GM13977 (cell line): ENCODE measurements at regions not wholly inside any gene's neighbourhood (a gene's known extent, or its start where the extent isn't known, plus 50 kb on each side); places are given as distances from the start of the nearest gene placed in this dataset.

ENCODE experiments used
- DNase-seq: peaks from one replicate; pipeline ENCODE4 v3.0.0; 2012; ENCODE audit warnings: low spot score
- in situ Hi-C: fragments of 300-500 bp; cut with MboI; formaldehyde crosslinking; loops from one replicate; pipeline ENCODE4 v1.12.0; 2022; ENCODE audit warnings: low sequenced_read_pairs, low pct_unique_long_range_greater_than_20kb, mixed read lengths, inconsistent platforms; ENCODE audit not compliant: unreplicated experiment
- TF ChIP-seq, protein P1 (sequence below): IDR thresholded peaks from 2 replicates; pipeline ENCODE4 v1.5.1; 2012; ENCODE audit warnings: mild to moderate bottlenecking, control low read depth; ENCODE audit not compliant: insufficient read depth; ENCODE audit errors: extremely low read depth, missing control alignments

DNA sequence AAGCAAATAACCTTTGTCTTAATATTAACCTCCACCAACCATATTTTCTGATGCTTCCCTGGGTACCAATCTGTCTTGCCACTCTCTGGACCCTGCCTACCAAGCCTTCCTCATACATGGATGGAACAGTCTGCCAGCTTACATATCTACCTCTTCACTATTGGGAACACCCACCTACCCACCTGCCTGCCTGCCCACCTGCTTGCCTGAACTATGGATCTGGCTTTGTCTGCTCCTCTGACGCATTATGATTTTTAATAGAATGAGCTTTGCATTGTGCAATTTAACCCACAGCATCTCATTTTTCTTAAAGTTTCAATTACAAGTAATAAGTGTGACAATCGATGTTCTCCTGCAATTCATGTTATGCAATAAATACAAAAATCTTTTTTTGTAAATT, 137.9 kb upstream of the LSM8 start:
- TF ChIP-seq, protein P1, sequence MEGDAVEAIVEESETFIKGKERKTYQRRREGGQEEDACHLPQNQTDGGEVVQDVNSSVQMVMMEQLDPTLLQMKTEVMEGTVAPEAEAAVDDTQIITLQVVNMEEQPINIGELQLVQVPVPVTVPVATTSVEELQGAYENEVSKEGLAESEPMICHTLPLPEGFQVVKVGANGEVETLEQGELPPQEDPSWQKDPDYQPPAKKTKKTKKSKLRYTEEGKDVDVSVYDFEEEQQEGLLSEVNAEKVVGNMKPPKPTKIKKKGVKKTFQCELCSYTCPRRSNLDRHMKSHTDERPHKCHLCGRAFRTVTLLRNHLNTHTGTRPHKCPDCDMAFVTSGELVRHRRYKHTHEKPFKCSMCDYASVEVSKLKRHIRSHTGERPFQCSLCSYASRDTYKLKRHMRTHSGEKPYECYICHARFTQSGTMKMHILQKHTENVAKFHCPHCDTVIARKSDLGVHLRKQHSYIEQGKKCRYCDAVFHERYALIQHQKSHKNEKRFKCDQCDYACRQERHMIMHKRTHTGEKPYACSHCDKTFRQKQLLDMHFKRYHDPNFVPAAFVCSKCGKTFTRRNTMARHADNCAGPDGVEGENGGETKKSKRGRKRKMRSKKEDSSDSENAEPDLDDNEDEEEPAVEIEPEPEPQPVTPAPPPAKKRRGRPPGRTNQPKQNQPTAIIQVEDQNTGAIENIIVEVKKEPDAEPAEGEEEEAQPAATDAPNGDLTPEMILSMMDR: no peak
- in situ Hi-C loops: no loop called here
- DNase-seq: no peak

- no peak for DNase-seq
- TF ChIP-seq, protein P1: no peak
- in situ Hi-C loops: no loop called here
Observed at GRCh38 chr7:118046801-118047200, 137.2 kb upstream of the LSM8 start.

DNA sequence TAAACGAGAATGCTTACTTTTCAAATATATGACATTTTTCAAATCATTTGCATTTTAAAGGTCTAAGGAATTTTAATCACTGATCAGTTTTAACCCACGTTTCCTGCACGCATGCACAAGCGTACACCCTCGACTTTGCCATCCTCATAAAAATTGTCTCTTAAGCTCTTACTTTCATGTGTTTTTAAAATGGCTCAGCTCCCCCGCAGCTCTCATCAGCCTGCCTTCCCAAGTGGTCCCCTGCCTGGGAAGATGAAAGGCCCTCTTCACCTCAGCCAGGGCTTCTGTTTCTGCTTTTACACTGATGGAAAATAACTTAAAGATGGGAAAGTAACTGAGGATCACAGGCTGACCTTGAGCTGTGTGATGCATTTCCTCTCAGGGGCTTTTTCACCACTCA, 131.6 kb upstream of the LSM8 start:
- TF ChIP-seq, protein P1: no peak
- DNase-seq: no peak
- in situ Hi-C loops: no loop called here

DNA sequence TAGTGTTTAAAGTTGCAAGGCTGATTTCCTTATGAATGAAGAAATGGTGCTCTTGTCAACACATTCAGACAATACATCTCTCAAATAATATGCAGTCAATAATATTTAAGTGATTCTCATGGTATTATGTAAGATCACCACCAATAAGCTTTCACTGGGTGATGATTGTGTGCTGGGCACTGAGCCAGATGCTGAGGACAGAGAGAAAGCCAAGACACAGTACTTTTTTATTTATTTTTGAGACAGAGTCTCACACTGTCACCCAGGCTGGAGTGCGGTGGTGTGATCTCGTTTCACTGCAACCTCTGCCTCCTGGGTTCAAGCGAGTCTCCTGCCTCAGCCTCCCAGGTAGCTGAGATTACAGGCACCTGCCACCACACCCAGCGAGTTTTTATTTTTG, 130.6 kb upstream of the LSM8 start:
- TF ChIP-seq, protein P1: no peak
- no peak for DNase-seq
- in situ Hi-C loops: no loop called here

DNA sequence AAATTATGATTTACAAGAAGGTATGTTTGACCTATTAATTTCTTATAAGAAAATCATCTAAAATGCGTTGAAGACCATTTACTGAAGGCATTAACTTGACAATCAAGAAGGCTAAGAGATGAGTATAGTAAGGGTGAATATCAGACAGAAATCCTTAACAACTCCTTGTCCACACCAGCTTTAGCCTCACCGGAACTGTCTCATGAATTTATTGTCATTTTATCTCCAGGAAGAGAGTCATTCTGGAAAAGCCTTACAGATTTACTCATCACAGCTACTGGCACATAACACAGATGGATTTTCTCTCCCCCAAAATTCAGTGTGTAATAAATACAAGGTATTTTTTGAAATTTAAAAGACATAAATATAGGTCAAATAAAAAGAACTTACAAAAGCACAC, 129.4 kb upstream of the LSM8 start:
- no peak for DNase-seq
- TF ChIP-seq, protein P1: no peak
- in situ Hi-C loops: no loop called here

DNA sequence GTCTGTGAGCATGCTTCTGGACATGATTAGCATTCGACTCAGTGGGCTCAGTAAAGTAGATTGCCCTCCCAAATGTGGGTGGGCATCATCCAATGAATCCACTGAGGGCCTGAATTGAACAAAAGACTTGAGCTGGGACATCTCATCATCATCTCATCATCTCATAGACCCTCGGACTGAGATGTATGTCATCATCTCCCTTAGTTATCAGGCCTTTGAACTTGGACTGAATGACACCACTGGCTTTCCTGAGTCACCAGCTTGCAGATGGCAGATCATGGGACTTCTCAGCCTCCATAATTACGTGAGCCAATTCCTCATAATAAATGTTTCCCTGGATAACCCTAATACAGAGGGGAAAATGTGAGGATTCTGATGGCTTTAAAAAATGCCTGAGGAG, 128.3 kb upstream of the LSM8 start:
- in situ Hi-C loops: no loop called here
- no peak for DNase-seq
- TF ChIP-seq, protein P1: no peak

GRCh38 chr7:118057404-118057803, 126.6 kb upstream of the LSM8 start:
- no peak for DNase-seq
- in situ Hi-C loops: no loop called here
- TF ChIP-seq, protein P1: no peak
